Activated CD8-positive, alpha-beta T cell treated with anti-CD3 and anti-CD28 coated beads for 36 hours (primary cell): ENCODE measurements at regions not wholly inside any gene's neighbourhood (a gene's known extent, or its start where the extent isn't known, plus 50 kb on each side); places are given as distances from the start of the nearest gene placed in this dataset.

Source experiments
- ATAC-seq: fragments of 200-7000 bp; cut with Tn5 transposase; one replicate; pipeline ENCODE4 v1.10.0; 2021; ENCODE audit warnings: mild to moderate bottlenecking, moderate library complexity
- CTCF ChIA-PET: fragments of 350-600 bp; sonication (Branson Sonifier 250); formaldehyde crosslinking; loops from one replicate; lab custom pipeline; 2021; ENCODE audit warnings: antibody characterized with exemption; lab: Charles Lee
- POLR2A ChIA-PET: fragments of 350-600 bp; sonication (Branson Sonifier 250); formaldehyde crosslinking; loops from one replicate; lab custom pipeline; 2021; ENCODE audit warnings: antibody characterized with exemption; lab: Charles Lee
- DNase-seq: peaks from one replicate; pipeline ENCODE4 v3.0.0-alpha.2; 2020
- H3K27ac Mint-ChIP-seq: one replicate; pipeline ENCODE4 v1.8.0; 2021; ENCODE audit warnings: mild to moderate bottlenecking, mixed read lengths
- H3K27me3 Mint-ChIP-seq: one replicate; pipeline ENCODE4 v1.8.0; 2021; ENCODE audit warnings: mixed read lengths
- H3K36me3 Mint-ChIP-seq: one replicate; pipeline ENCODE4 v1.8.0; 2021; ENCODE audit warnings: low read depth, mixed read lengths
- H3K4me1 Mint-ChIP-seq: one replicate; pipeline ENCODE4 v1.8.0; 2021; ENCODE audit warnings: low read depth, mixed read lengths
- H3K4me3 Mint-ChIP-seq: one replicate; pipeline ENCODE4 v1.8.0; 2021; ENCODE audit warnings: mild to moderate bottlenecking, moderate library complexity, mixed read lengths
- H3K9me3 Mint-ChIP-seq: one replicate; pipeline ENCODE4 v1.8.0; 2021; ENCODE audit warnings: mixed read lengths
- CTCF ChIP-seq: fragments of 200-600 bp; IDR thresholded peaks from one replicate; pipeline ENCODE4 v1.8.0; 2022; ENCODE audit warnings: antibody characterized with exemption, mild to moderate bottlenecking
- intact Hi-C: fragments of 100-400 bp; cut with micrococcal nuclease; formaldehyde crosslinking; loops from one replicate; pipeline ENCODE4 v1.10.0; 2022

GRCh38 chr4:124085561-124086180 lies 626.9 kb downstream of the ANKRD50 start:
- ATAC-seq (no peak), DNase-seq (no peak)
- Mint-ChIP-seq H3K9me3 (no peaks in the 10 kb centered on the region), H3K4me3 (no peak overlapping the region), H3K27ac (no peak overlapping the region), H3K36me3 (no peaks in the 10 kb centered on the region), H3K27me3 (no peaks in the 10 kb centered on the region), H3K4me1 (no peaks in the 10 kb centered on the region)
- no peak for TF ChIP-seq CTCF
- ChIA-PET CTCF (no interaction called here), POLR2A (no interaction called here)
- intact Hi-C loops = no loop called here

GRCh38 chr4:124090021-124090420 lies 622.5 kb downstream of the ANKRD50 start:
- ATAC-seq (no peak), DNase-seq (no peak)
- no peaks in the 10 kb centered on the region for H3K4me1 Mint-ChIP-seq
- H3K9me3 Mint-ChIP-seq = no peaks in the 10 kb centered on the region
- ChIA-PET POLR2A (no interaction called here), CTCF (no interaction called here)
- no peak overlapping the region for H3K27ac Mint-ChIP-seq
- intact Hi-C loops = no loop called here
- H3K36me3 Mint-ChIP-seq = no peaks in the 10 kb centered on the region
- H3K4me3 Mint-ChIP-seq = no peak overlapping the region
- H3K27me3 Mint-ChIP-seq = no peaks in the 10 kb centered on the region
- TF ChIP-seq CTCF = no peak

GRCh38 chr4:124092101-124092500 lies 620.4 kb downstream of the ANKRD50 start:
- DNase-seq = no peak
- no peaks in the 10 kb centered on the region for H3K27me3 Mint-ChIP-seq
- ChIA-PET CTCF (no interaction called here), POLR2A (no interaction called here)
- H3K4me3 Mint-ChIP-seq = no peak overlapping the region
- no peak overlapping the region for H3K27ac Mint-ChIP-seq
- H3K36me3 Mint-ChIP-seq = no peaks in the 10 kb centered on the region
- no peaks in the 10 kb centered on the region for H3K9me3 Mint-ChIP-seq
- no peaks in the 10 kb centered on the region for H3K4me1 Mint-ChIP-seq
- intact Hi-C loops = no loop called here
- no peak for ATAC-seq
- no peak for TF ChIP-seq CTCF

- Mint-ChIP-seq H3K27me3 (no peaks in the 10 kb centered on the region), H3K36me3 (no peaks in the 10 kb centered on the region), H3K4me3 (no peak overlapping the region), H3K27ac (no peak overlapping the region), H3K4me1 (no peaks in the 10 kb centered on the region), H3K9me3 (no peaks in the 10 kb centered on the region)
- DNase-seq (no peak), ATAC-seq (no peak)
- ChIA-PET CTCF (no interaction called here), POLR2A (no interaction called here)
- TF ChIP-seq CTCF = no peak
- intact Hi-C loops = no loop called here
These were observed 620.0 kb downstream of the ANKRD50 start for GRCh38 chr4:124092541-124092984.

GRCh38 chr4:124095621-124096020 lies 616.9 kb downstream of the ANKRD50 start:
- no peak overlapping the region for H3K27ac Mint-ChIP-seq
- no peak for DNase-seq
- no peak overlapping the region for H3K4me3 Mint-ChIP-seq
- H3K4me1 Mint-ChIP-seq = no peaks in the 10 kb centered on the region
- ChIA-PET POLR2A (no interaction called here), CTCF (no interaction called here)
- TF ChIP-seq CTCF = no peak
- ATAC-seq = no peak
- intact Hi-C loops = no loop called here
- H3K36me3 Mint-ChIP-seq = no peaks in the 10 kb centered on the region
- H3K27me3 Mint-ChIP-seq = no peaks in the 10 kb centered on the region
- no peaks in the 10 kb centered on the region for H3K9me3 Mint-ChIP-seq
